ENCODE measurements at regions not wholly inside any gene's neighbourhood (a gene's known extent, or its start where the extent isn't known, plus 50 kb on each side); places are given as distances from the start of the nearest gene placed in this dataset.
"Not testable (repeated sequence)": the region's sequence is repeated elsewhere in the genome, so short reads cannot be mapped to it uniquely, and the experiment has no call there.

DNA sequence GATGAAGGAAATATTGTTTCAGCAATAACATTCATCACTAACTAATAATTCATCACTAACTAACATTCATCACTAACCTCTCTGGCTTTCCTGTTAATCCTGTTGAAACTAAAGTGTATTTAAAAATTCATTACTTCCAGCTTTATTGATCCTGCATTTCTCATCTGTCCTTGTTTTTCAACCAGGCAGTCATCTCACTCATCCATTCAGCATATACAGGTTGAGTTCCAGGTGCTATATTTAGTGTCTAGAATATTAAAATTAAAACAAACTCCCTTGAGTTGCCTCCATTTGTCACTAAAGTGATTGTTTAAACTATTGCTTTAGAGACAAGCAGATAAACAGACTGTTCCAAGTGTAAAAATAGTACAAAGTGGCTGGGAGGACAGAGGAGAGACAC is 58.1 kb downstream of the ATXN7L3B start:
- Histone ChIP-seq H3K9me3 (ENCODE audit: low read depth, low read length, poor library complexity, severe bottlenecking) (no peaks in the 10 kb centered on the region), H3K4me1 (ENCODE audit: insufficient read depth, low read length, poor library complexity, severe bottlenecking) (no peaks in the 10 kb centered on the region), H3K36me3 (ENCODE audit: insufficient read depth, low read length, poor library complexity, severe bottlenecking) (no peaks in the 10 kb centered on the region), H3K4me3 (ENCODE audit: low read depth, low read length, poor library complexity, severe bottlenecking) (no peak overlapping the region), H3K27me3 (replicated peaks; ENCODE audit: insufficient read depth, low read depth, low read length, poor library complexity) (no peaks in the 10 kb centered on the region), H3K27ac (ENCODE audit: low read depth, low read length, poor library complexity, severe bottlenecking) (no peak overlapping the region)
- no TSS peak for BruUV-seq (replicated peaks)
- CTCF ChIA-PET = no interaction called here
- intact Hi-C loops (cut with micrococcal nuclease; ENCODE audit: unreplicated experiment) = no loop called here
- POLR2A ChIA-PET (ENCODE audit: low non-redundant PET) = no interaction called here
- TF ChIP-seq, protein P1, sequence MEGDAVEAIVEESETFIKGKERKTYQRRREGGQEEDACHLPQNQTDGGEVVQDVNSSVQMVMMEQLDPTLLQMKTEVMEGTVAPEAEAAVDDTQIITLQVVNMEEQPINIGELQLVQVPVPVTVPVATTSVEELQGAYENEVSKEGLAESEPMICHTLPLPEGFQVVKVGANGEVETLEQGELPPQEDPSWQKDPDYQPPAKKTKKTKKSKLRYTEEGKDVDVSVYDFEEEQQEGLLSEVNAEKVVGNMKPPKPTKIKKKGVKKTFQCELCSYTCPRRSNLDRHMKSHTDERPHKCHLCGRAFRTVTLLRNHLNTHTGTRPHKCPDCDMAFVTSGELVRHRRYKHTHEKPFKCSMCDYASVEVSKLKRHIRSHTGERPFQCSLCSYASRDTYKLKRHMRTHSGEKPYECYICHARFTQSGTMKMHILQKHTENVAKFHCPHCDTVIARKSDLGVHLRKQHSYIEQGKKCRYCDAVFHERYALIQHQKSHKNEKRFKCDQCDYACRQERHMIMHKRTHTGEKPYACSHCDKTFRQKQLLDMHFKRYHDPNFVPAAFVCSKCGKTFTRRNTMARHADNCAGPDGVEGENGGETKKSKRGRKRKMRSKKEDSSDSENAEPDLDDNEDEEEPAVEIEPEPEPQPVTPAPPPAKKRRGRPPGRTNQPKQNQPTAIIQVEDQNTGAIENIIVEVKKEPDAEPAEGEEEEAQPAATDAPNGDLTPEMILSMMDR (conservative IDR thresholded peaks at IDR 0.05; ENCODE audit: low read depth, low read length) = no peak
- no peak for TF ChIP-seq EZH2 (IDR thresholded peaks at IDR 0.05; ENCODE audit: borderline replicate concordance, low read depth, low read length, poor library complexity, severe bottlenecking)
- DNase-seq (ENCODE audit: low spot score) = no peak

DNA sequence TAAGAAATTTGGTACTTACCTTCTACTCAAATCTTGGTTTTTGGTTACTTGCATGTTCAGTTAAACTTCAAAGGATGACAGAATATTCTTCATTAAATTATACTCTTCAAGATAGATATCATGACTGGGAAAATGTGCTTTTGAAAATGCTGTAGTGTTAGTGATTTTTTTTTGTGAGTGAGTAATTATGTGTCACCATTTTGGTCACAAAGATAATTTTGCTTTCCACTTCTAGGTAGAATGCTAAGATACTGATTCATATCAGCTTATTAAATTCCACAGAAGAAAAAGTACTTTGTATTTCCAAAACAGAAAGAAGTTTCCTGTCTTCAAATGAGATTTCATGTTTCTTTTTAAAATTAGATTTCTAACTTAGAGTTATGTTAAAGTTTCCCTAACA is 61.2 kb downstream of the ATXN7L3B start:
- Histone ChIP-seq H3K36me3 (ENCODE audit: insufficient read depth, low read length, poor library complexity, severe bottlenecking) (no peaks in the 10 kb centered on the region), H3K27me3 (replicated peaks; ENCODE audit: insufficient read depth, low read depth, low read length, poor library complexity) (no peaks in the 10 kb centered on the region), H3K9me3 (ENCODE audit: low read depth, low read length, poor library complexity, severe bottlenecking) (no peaks in the 10 kb centered on the region), H3K27ac (ENCODE audit: low read depth, low read length, poor library complexity, severe bottlenecking) (no peak overlapping the region), H3K4me1 (ENCODE audit: insufficient read depth, low read length, poor library complexity, severe bottlenecking) (no peaks in the 10 kb centered on the region), H3K4me3 (ENCODE audit: low read depth, low read length, poor library complexity, severe bottlenecking) (no peak overlapping the region)
- no peak for DNase-seq (ENCODE audit: low spot score)
- POLR2A ChIA-PET (ENCODE audit: low non-redundant PET) = no interaction called here
- intact Hi-C loops (cut with micrococcal nuclease; ENCODE audit: unreplicated experiment) = no loop called here
- CTCF ChIA-PET = no interaction called here
- TF ChIP-seq, protein P1 (conservative IDR thresholded peaks at IDR 0.05; ENCODE audit: low read depth, low read length) = no peak
- TF ChIP-seq EZH2 (IDR thresholded peaks at IDR 0.05; ENCODE audit: borderline replicate concordance, low read depth, low read length, poor library complexity, severe bottlenecking) = no peak
- BruUV-seq (replicated peaks) = no TSS peak

DNA sequence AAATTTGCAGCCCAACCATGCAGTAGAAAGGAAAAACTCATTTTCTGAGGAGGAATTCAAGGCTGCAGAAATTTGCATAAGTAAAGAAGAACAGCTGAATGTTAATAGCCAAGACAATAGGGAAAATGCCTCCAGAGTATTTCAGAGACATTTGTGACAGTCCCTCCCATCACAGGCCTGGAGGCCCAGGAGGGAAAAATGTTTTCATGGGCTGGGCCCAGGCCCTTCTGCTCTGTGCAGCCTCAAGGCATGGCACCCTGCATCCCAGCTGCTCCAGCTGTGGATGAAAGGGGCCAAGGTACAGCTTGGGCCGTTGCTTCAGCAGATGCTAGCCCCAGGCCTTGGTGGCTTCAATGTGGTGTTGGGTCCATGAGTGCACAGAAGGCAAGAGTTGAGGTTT is 62.3 kb downstream of the ATXN7L3B start:
- no TSS peak for BruUV-seq (replicated peaks)
- H3K4me1 ChIP-seq (ENCODE audit: insufficient read depth, low read length, poor library complexity, severe bottlenecking) = no peaks in the 10 kb centered on the region
- no peak overlapping the region for H3K4me3 ChIP-seq (ENCODE audit: low read depth, low read length, poor library complexity, severe bottlenecking)
- no peaks in the 10 kb centered on the region for H3K9me3 ChIP-seq (ENCODE audit: low read depth, low read length, poor library complexity, severe bottlenecking)
- H3K27ac ChIP-seq (ENCODE audit: low read depth, low read length, poor library complexity, severe bottlenecking) = no peak overlapping the region
- H3K36me3 ChIP-seq (ENCODE audit: insufficient read depth, low read length, poor library complexity, severe bottlenecking) = no peaks in the 10 kb centered on the region
- no peak for DNase-seq (ENCODE audit: low spot score)
- ChIA-PET CTCF (no interaction called here), POLR2A (ENCODE audit: low non-redundant PET) (no interaction called here)
- intact Hi-C loops (cut with micrococcal nuclease; ENCODE audit: unreplicated experiment) = no loop called here
- H3K27me3 ChIP-seq (replicated peaks; ENCODE audit: insufficient read depth, low read depth, low read length, poor library complexity) = no peaks in the 10 kb centered on the region
- TF ChIP-seq EZH2 (IDR thresholded peaks at IDR 0.05; ENCODE audit: borderline replicate concordance, low read depth, low read length, poor library complexity, severe bottlenecking) = no peak
- TF ChIP-seq, protein P1 (conservative IDR thresholded peaks at IDR 0.05; ENCODE audit: low read depth, low read length) = no peak

DNA sequence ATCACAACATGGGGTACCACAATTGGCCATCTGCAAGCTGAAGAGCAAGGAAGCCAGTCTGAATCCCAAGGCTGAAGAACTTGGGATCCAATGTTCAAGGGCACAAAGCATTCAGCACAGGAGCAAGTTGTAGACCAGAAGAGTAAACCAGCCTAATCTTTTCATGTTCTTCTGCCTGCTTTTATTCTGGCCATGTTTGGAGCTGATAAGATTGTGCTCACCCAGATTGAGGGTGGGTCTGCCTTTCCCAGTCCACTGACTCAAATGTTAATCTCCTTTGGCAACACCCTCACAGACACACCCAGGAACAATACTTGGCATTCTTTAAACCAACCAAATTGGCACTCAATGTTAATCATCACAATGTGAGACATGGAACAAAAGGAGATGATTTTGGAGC is 63.2 kb downstream of the ATXN7L3B start:
- H3K36me3 ChIP-seq (ENCODE audit: insufficient read depth, low read length, poor library complexity, severe bottlenecking); H3K27ac ChIP-seq (ENCODE audit: low read depth, low read length, poor library complexity, severe bottlenecking); BruUV-seq (replicated peaks); H3K4me3 ChIP-seq (ENCODE audit: low read depth, low read length, poor library complexity, severe bottlenecking); DNase-seq (ENCODE audit: low spot score); intact Hi-C loops (cut with micrococcal nuclease; ENCODE audit: unreplicated experiment); H3K4me1 ChIP-seq (ENCODE audit: insufficient read depth, low read length, poor library complexity, severe bottlenecking); CTCF ChIA-PET; H3K9me3 ChIP-seq (ENCODE audit: low read depth, low read length, poor library complexity, severe bottlenecking); POLR2A ChIA-PET (ENCODE audit: low non-redundant PET); H3K27me3 ChIP-seq (replicated peaks; ENCODE audit: insufficient read depth, low read depth, low read length, poor library complexity): not testable (repeated sequence)

Measured in A673 (cell line).